ENCODE measurements at regions not wholly inside any gene's neighbourhood (a gene's known extent, or its start where the extent isn't known, plus 50 kb on each side); places are given as distances from the start of the nearest gene placed in this dataset.

GRCh38 chr2:79447463-79447862 lies 65.4 kb upstream of the CTNNA2 start:
- no peaks in the 10 kb centered on the region for H4K20me1 ChIP-seq (ENCODE audit: insufficient read depth)
- no peak overlapping the region for H3K27ac ChIP-seq (ENCODE audit: low read length)
- no peaks in the 10 kb centered on the region for H3K9me3 ChIP-seq (ENCODE audit: low read length)
- H3K9ac ChIP-seq (ENCODE audit: low read length), result no peak overlapping the region
- no peak overlapping the region for H3K4me2 ChIP-seq (ENCODE audit: low read length)
- H3K9me2 ChIP-seq (ENCODE audit: insufficient read depth, low read length), result no peaks in the 10 kb centered on the region
- no peak overlapping the region for H2AFZ ChIP-seq (ENCODE audit: low read depth, low read length)
- H3K79me2 ChIP-seq (replicated peaks; ENCODE audit: insufficient read depth, low read length), result no peaks in the 10 kb centered on the region
- H3K36me3 ChIP-seq (ENCODE audit: insufficient read depth, low read length), result no peaks in the 10 kb centered on the region
- no peaks in the 10 kb centered on the region for H3F3A ChIP-seq (ENCODE audit: insufficient read depth, low read length, poor library complexity, severe bottlenecking)
- no peak overlapping the region for H3K4me3 ChIP-seq (ENCODE audit: low read length)
- TF ChIP-seq CTCF (IDR thresholded peaks at IDR 0.05; ENCODE audit: poor library complexity, severe bottlenecking) (no peak), EZH2 (IDR thresholded peaks at IDR 0.05; ENCODE audit: borderline replicate concordance, insufficient read depth, low read length, poor library complexity, severe bottlenecking) (no peak), RAD21 (conservative IDR thresholded peaks at IDR 0.05) (no peak), POLR2AphosphoS5 (IDR thresholded peaks at IDR 0.05) (no peak), TAF1 (IDR thresholded peaks at IDR 0.05; ENCODE audit: low read depth) (no peak), EP300 (conservative IDR thresholded peaks at IDR 0.05; ENCODE audit: poor library complexity, severe bottlenecking) (no peak), REST (IDR thresholded peaks at IDR 0.05; ENCODE audit: borderline replicate concordance) (no peak), SMC3 (conservative IDR thresholded peaks at IDR 0.05; ENCODE audit: poor library complexity) (no peak), MXI1 (conservative IDR thresholded peaks at IDR 0.05; ENCODE audit: poor library complexity, severe bottlenecking) (no peak)
- no peaks in the 10 kb centered on the region for H3K27me3 ChIP-seq (ENCODE audit: insufficient read depth, low read depth, low read length)

- Histone ChIP-seq H3K4me2 (ENCODE audit: low read length) (no peak overlapping the region), H3K9ac (ENCODE audit: low read length) (no peak overlapping the region), H3K27me3 (ENCODE audit: insufficient read depth, low read depth, low read length) (no peaks in the 10 kb centered on the region), H3F3A (ENCODE audit: insufficient read depth, low read length, poor library complexity, severe bottlenecking) (no peaks in the 10 kb centered on the region), H3K79me2 (replicated peaks; ENCODE audit: insufficient read depth, low read length) (no peaks in the 10 kb centered on the region), H3K9me3 (ENCODE audit: low read length) (no peaks in the 10 kb centered on the region), H4K20me1 (ENCODE audit: insufficient read depth) (no peaks in the 10 kb centered on the region), H3K36me3 (ENCODE audit: insufficient read depth, low read length) (no peaks in the 10 kb centered on the region), H3K9me2 (ENCODE audit: insufficient read depth, low read length) (no peaks in the 10 kb centered on the region), H3K27ac (ENCODE audit: low read length) (no peak overlapping the region), H3K4me3 (ENCODE audit: low read length) (peak overlapping the region; percentile 17), H2AFZ (ENCODE audit: low read depth, low read length) (no peak overlapping the region)
- TF ChIP-seq EP300 (conservative IDR thresholded peaks at IDR 0.05; ENCODE audit: poor library complexity, severe bottlenecking), result no peak
- TF ChIP-seq TAF1 (IDR thresholded peaks at IDR 0.05; ENCODE audit: low read depth), result no peak
- no peak for TF ChIP-seq CTCF (IDR thresholded peaks at IDR 0.05; ENCODE audit: poor library complexity, severe bottlenecking)
- no peak for TF ChIP-seq EZH2 (IDR thresholded peaks at IDR 0.05; ENCODE audit: borderline replicate concordance, insufficient read depth, low read length, poor library complexity, severe bottlenecking)
- no peak for TF ChIP-seq MXI1 (conservative IDR thresholded peaks at IDR 0.05; ENCODE audit: poor library complexity, severe bottlenecking)
- no peak for TF ChIP-seq POLR2AphosphoS5 (IDR thresholded peaks at IDR 0.05)
- TF ChIP-seq SMC3 (conservative IDR thresholded peaks at IDR 0.05; ENCODE audit: poor library complexity), result no peak
- TF ChIP-seq RAD21 (conservative IDR thresholded peaks at IDR 0.05), result no peak
- no peak for TF ChIP-seq REST (IDR thresholded peaks at IDR 0.05; ENCODE audit: borderline replicate concordance)
Observed at GRCh38 chr2:79446313-79446712, 66.5 kb upstream of the CTNNA2 start.

Measured in neural cell (in vitro differentiated cells).